ENCODE measurements at regions not wholly inside any gene's neighbourhood (a gene's known extent, or its start where the extent isn't known, plus 50 kb on each side); places are given as distances from the start of the nearest gene placed in this dataset.

DNA sequence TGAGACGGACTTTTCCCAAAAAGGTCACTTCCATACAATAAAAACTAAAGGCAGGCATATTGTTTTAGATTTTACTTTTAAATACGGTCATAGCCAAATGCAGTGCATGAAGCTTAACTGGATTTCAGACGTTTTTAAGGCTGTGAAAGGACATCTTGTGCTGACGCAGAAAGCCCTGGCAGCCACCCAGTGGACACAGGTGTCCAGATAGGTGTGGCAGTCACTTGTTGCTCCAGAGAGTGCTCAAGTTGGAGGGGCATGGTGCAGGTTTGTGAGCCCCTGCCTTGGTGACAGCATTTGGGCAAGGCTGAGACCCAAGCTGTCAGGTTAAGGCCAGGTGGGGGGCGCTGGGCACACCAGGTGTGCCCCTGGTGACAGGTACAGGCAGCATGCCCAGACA is 135.8 kb upstream of the TBL1X start:
- TF ChIP-seq, protein P1, sequence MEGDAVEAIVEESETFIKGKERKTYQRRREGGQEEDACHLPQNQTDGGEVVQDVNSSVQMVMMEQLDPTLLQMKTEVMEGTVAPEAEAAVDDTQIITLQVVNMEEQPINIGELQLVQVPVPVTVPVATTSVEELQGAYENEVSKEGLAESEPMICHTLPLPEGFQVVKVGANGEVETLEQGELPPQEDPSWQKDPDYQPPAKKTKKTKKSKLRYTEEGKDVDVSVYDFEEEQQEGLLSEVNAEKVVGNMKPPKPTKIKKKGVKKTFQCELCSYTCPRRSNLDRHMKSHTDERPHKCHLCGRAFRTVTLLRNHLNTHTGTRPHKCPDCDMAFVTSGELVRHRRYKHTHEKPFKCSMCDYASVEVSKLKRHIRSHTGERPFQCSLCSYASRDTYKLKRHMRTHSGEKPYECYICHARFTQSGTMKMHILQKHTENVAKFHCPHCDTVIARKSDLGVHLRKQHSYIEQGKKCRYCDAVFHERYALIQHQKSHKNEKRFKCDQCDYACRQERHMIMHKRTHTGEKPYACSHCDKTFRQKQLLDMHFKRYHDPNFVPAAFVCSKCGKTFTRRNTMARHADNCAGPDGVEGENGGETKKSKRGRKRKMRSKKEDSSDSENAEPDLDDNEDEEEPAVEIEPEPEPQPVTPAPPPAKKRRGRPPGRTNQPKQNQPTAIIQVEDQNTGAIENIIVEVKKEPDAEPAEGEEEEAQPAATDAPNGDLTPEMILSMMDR (IDR thresholded peaks at IDR 0.05 in 8 of 11, conservative IDR thresholded peaks at IDR 0.05 in 3 of 11), result no peak
- TF ChIP-seq POLR2AphosphoS5 (IDR thresholded peaks at IDR 0.05) (no peak), POLR2A (IDR thresholded peaks at IDR 0.05) (no peak)
